GM12891 (cell line): ENCODE measurements at regions not wholly inside any gene's neighbourhood (a gene's known extent, or its start where the extent isn't known, plus 50 kb on each side); places are given as distances from the start of the nearest gene placed in this dataset.

Source experiments
- POLR2AphosphoS5 ChIP-seq: IDR thresholded peaks from 2 replicates; pipeline ENCODE4 v1.6.1; 2011; ENCODE audit warnings: low read depth, low read length, control low read depth
- TAF1 ChIP-seq: IDR thresholded peaks from 2 replicates; pipeline ENCODE4 v1.6.1; 2011; ENCODE audit warnings: low read depth, low read length, control low read depth

DNA sequence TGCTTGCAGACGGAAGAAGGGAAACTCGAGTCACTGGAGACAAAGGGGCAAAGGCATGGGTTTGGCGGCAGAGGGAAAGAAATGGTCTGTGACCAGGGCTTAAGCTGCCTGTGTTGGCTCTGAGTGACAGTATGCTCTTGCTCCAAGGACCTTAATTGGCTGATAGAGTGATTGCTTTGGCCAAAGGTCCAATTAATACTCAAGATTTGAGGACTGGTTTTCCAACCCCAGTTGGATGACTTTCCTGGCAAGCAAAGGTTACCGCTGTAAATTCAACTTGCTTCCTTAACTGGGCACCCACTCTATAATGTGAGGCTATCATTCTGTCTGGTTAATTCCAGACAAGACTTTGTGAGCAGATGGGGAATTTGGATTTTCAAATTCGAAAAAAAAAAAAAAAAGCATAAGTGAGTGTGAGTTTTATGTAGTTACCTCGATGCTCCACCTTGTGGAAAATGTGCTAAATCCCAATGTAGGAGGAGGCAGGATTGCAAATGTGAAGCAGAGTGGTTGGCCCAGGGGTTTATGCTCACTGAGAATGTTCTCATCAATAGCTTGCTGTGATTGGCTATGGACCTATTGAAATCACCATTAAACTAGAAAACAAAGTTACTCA lies 150.7 kb upstream of the GMDS start:
- TF ChIP-seq TAF1, result no peak
- no peak for TF ChIP-seq POLR2AphosphoS5
